K562 (cell line): ENCODE measurements at regions not wholly inside any gene's neighbourhood (a gene's known extent, or its start where the extent isn't known, plus 50 kb on each side); places are given as distances from the start of the nearest gene placed in this dataset.

Experiments
- ATF1 ChIP-seq, 2 experiments: fragments of 450-650 bp in 1 of 2; IDR thresholded peaks; 2 replicates each; pipeline ENCODE4 v1.6.1; 2016; ENCODE audit warnings: missing compliant biosample characterization in 1 of 2, missing genetic modification characterization in 1 of 2
- CCNT2 ChIP-seq: IDR thresholded peaks from 2 replicates; pipeline ENCODE4 v1.6.1; 2011; ENCODE audit warnings: borderline replicate concordance, low read depth, mild to moderate bottlenecking, moderate library complexity, mixed read lengths, low read length; ENCODE audit not compliant: insufficient read length; ENCODE audit errors: extremely low read depth
- CHD2 ChIP-seq: IDR thresholded peaks from 2 replicates; pipeline ENCODE4 v1.6.1; 2011; ENCODE audit warnings: low read depth, low read length
- FOXP1 ChIP-seq: sonication (generic); formaldehyde crosslinking; IDR thresholded peaks from 2 replicates; pipeline ENCODE4 v1.8.0; 2022; ENCODE audit warnings: mild to moderate bottlenecking, missing genetic modification reagents
- HMGN3 ChIP-seq: IDR thresholded peaks from 2 replicates; pipeline ENCODE4 v1.6.1; 2011; ENCODE audit warnings: borderline replicate concordance, low read depth, mild to moderate bottlenecking, mixed read lengths, low read length; ENCODE audit not compliant: insufficient read length; ENCODE audit errors: extremely low read depth
- PHF21A ChIP-seq: fragments of 450-650 bp; IDR thresholded peaks from 2 replicates; pipeline ENCODE4 v1.6.1; 2017; ENCODE audit warnings: low read depth, borderline replicate concordance
- PHTF2 ChIP-seq: fragments of 250-450 bp; sonication (Bioruptor Pico); IDR thresholded peaks from 2 replicates; pipeline ENCODE4 v1.5.0; 2021; ENCODE audit warnings: mild to moderate bottlenecking
- POLR2A ChIP-seq: fragments of 450-650 bp; conservative IDR thresholded peaks from 2 replicates; pipeline ENCODE4 v1.6.1; 2016
- POLR2AphosphoS5 ChIP-seq: IDR thresholded peaks from 2 replicates; pipeline ENCODE4 v1.6.1; 2011; ENCODE audit warnings: mild to moderate bottlenecking, low read depth, low read length, moderate library complexity; ENCODE audit not compliant: control insufficient read depth, insufficient read depth
- SMARCC2 ChIP-seq: fragments of 450-650 bp; IDR thresholded peaks from 2 replicates; pipeline ENCODE4 v1.6.1; 2017; ENCODE audit warnings: antibody characterized with exemption, moderate library complexity, mild to moderate bottlenecking, low read depth
- SRSF3 ChIP-seq: fragments of 200-400 bp; formaldehyde crosslinking; IDR thresholded peaks from 2 replicates; pipeline ENCODE4 v1.6.1; 2016; ENCODE audit warnings: mild to moderate bottlenecking, low read length, moderate library complexity; ENCODE audit not compliant: insufficient read depth
- ZEB2 ChIP-seq: fragments of 450-650 bp; IDR thresholded peaks from 2 replicates; pipeline ENCODE4 v1.6.1; 2016
- ZKSCAN3 ChIP-seq: fragments of 250-450 bp; sonication (Bioruptor Pico); IDR thresholded peaks from 2 replicates; pipeline ENCODE4 v1.4.0; 2020
- ZNF23 ChIP-seq: fragments of 250-450 bp; sonication (Bioruptor Pico); IDR thresholded peaks from 2 replicates; pipeline ENCODE4 v1.4.0; 2020; ENCODE audit warnings: mild to moderate bottlenecking
- ZNF3 ChIP-seq: fragments of 250-450 bp; sonication (Bioruptor Pico); IDR thresholded peaks from 2 replicates; pipeline ENCODE4 v1.5.0; 2021; ENCODE audit warnings: mild to moderate bottlenecking, moderate library complexity
- ZNF583 ChIP-seq: fragments of 250-450 bp; sonication (Bioruptor Pico); IDR thresholded peaks from 2 replicates; pipeline ENCODE4 v1.4.0; 2020
- TF ChIP-seq, protein P1 (sequence below): sonication (generic); formaldehyde crosslinking; IDR thresholded peaks from 2 replicates; pipeline ENCODE4 v1.8.1; 2023; ENCODE audit warnings: missing genetic modification reagents, mild to moderate bottlenecking, borderline replicate concordance
- TF ChIP-seq, protein P2 (sequence below): fragments of 450-650 bp; IDR thresholded peaks from one replicate; pipeline ENCODE4 v1.6.1; 2018; ENCODE audit warnings: mild to moderate bottlenecking, moderate library complexity; ENCODE audit not compliant: partially characterized antibody
- TF ChIP-seq, protein P3 (sequence below), 2 experiments: IDR thresholded peaks in 1 of 2; conservative IDR thresholded peaks in 1 of 2; 2 replicates each; pipeline ENCODE4 v1.6.1; 2016; ENCODE audit warnings: low read depth in 2 of 2, mild to moderate bottlenecking in 1 of 2, missing compliant biosample characterization in 1 of 2, missing genetic modification characterization in 1 of 2, moderate library complexity in 1 of 2
- TF ChIP-seq, protein P4 (sequence below), 2 experiments: fragments of 250-450 bp in 1 of 2; fragments of 450-650 bp in 1 of 2; sonication (Bioruptor Pico) in 1 of 2; IDR thresholded peaks; 2 replicates each; pipeline versions ENCODE4 v1.6.1 to v1.8.0; 2016 to 2021; ENCODE audit warnings: mild to moderate bottlenecking in 2 of 2, moderate library complexity in 2 of 2, missing compliant biosample characterization in 1 of 2, missing genetic modification characterization in 1 of 2

DNA sequence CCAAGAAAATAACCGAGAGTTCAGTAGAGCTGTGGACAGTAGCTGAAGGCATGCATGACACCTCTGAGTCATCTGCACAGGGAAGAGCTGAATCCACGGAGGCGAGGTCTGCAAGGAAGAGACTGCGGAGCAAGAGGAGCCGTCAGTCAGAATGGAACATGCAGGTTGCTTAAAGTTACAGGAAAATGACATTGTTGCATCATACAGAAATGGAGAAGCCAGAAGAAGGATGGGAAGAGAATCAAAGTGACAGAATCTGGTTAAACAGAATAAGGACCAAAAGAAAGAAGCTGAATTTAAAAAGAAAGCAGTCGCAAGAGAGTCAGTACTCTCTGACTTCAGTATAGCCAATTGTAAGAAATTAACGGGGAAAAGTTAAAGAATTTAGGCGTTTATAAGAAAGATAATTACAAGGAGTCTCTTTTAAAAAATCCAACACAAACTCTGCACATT, 533.8 kb downstream of the ADCYAP1 start (continued):
- TF ChIP-seq, protein P1, sequence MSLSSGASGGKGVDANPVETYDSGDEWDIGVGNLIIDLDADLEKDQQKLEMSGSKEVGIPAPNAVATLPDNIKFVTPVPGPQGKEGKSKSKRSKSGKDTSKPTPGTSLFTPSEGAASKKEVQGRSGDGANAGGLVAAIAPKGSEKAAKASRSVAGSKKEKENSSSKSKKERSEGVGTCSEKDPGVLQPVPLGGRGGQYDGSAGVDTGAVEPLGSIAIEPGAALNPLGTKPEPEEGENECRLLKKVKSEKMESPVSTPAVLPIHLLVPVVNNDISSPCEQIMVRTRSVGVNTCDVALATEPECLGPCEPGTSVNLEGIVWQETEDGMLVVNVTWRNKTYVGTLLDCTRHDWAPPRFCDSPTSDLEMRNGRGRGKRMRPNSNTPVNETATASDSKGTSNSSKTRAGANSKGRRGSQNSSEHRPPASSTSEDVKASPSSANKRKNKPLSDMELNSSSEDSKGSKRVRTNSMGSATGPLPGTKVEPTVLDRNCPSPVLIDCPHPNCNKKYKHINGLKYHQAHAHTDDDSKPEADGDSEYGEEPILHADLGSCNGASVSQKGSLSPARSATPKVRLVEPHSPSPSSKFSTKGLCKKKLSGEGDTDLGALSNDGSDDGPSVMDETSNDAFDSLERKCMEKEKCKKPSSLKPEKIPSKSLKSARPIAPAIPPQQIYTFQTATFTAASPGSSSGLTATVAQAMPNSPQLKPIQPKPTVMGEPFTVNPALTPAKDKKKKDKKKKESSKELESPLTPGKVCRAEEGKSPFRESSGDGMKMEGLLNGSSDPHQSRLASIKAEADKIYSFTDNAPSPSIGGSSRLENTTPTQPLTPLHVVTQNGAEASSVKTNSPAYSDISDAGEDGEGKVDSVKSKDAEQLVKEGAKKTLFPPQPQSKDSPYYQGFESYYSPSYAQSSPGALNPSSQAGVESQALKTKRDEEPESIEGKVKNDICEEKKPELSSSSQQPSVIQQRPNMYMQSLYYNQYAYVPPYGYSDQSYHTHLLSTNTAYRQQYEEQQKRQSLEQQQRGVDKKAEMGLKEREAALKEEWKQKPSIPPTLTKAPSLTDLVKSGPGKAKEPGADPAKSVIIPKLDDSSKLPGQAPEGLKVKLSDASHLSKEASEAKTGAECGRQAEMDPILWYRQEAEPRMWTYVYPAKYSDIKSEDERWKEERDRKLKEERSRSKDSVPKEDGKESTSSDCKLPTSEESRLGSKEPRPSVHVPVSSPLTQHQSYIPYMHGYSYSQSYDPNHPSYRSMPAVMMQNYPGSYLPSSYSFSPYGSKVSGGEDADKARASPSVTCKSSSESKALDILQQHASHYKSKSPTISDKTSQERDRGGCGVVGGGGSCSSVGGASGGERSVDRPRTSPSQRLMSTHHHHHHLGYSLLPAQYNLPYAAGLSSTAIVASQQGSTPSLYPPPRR (CRISPR knock-in tag): no peak
- TF ChIP-seq ZNF23 (no peak), SMARCC2 (no peak), PHTF2 (CRISPR knock-in tag) (no peak), POLR2AphosphoS5 (no peak), ATF1 (CRISPR knock-in tag; IDR thresholded peaks at IDR 0.05) (no peak), ATF1 (tag; IDR thresholded peaks at IDR 0.05) (no peak), PHF21A (no peak), CCNT2 (no peak), ZEB2 (peak; percentile 70), ZKSCAN3 (CRISPR knock-in tag) (no peak), CHD2 (no peak), SRSF3 (no peak), ZNF3 (CRISPR knock-in tag) (no peak), HMGN3 (no peak), ZNF583 (CRISPR knock-in tag) (no peak), FOXP1 (CRISPR knock-in tag) (no peak), POLR2A (no peak)
- TF ChIP-seq, protein P2, sequence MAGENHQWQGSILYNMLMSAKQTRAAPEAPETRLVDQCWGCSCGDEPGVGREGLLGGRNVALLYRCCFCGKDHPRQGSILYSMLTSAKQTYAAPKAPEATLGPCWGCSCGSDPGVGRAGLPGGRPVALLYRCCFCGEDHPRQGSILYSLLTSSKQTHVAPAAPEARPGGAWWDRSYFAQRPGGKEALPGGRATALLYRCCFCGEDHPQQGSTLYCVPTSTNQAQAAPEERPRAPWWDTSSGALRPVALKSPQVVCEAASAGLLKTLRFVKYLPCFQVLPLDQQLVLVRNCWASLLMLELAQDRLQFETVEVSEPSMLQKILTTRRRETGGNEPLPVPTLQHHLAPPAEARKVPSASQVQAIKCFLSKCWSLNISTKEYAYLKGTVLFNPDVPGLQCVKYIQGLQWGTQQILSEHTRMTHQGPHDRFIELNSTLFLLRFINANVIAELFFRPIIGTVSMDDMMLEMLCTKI: no peak
- TF ChIP-seq, protein P3, sequence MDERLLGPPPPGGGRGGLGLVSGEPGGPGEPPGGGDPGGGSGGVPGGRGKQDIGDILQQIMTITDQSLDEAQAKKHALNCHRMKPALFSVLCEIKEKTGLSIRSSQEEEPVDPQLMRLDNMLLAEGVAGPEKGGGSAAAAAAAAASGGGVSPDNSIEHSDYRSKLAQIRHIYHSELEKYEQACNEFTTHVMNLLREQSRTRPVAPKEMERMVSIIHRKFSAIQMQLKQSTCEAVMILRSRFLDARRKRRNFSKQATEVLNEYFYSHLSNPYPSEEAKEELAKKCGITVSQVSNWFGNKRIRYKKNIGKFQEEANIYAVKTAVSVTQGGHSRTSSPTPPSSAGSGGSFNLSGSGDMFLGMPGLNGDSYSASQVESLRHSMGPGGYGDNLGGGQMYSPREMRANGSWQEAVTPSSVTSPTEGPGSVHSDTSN (CRISPR knock-in tag; IDR thresholded peaks at IDR 0.05; ENCODE audit: low read depth): peak; percentile 54
- TF ChIP-seq, protein P3 (tag; conservative IDR thresholded peaks at IDR 0.05; ENCODE audit: low read depth): peak; percentile 35; the same call in 1 of the 2 replicates
- TF ChIP-seq, protein P4, sequence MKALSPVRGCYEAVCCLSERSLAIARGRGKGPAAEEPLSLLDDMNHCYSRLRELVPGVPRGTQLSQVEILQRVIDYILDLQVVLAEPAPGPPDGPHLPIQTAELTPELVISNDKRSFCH (CRISPR knock-in tag; IDR thresholded peaks at IDR 0.05): no peak
- TF ChIP-seq, protein P4 (tag; IDR thresholded peaks at IDR 0.05): no peak
